OCI-LY1 (cell line): ENCODE measurements at regions not wholly inside any gene's neighbourhood (a gene's known extent, or its start where the extent isn't known, plus 50 kb on each side); places are given as distances from the start of the nearest gene placed in this dataset.

ENCODE experiments used
- H2AFZ ChIP-seq: fragments of 200-600 bp; sonication (generic), shearing (Covaris generic); 2 replicates; pipeline ENCODE4 v1.6.0; 2014; ENCODE audit warnings: antibody characterized with exemption, mild to moderate bottlenecking, low read length
- H3F3A ChIP-seq: fragments of 200-600 bp; sonication (generic), shearing (Covaris generic); 2 replicates; pipeline ENCODE4 v1.6.0; 2014; ENCODE audit warnings: mild to moderate bottlenecking, antibody characterized with exemption, low read length, moderate library complexity; ENCODE audit not compliant: insufficient read depth
- H3K27ac ChIP-seq: fragments of 200-600 bp; sonication (generic); 2 replicates; pipeline ENCODE4 v1.5.1; 2014; ENCODE audit warnings: low read length, mixed run types, mild to moderate bottlenecking, low read depth; ENCODE audit not compliant: poor library complexity, severe bottlenecking
- H3K27me3 ChIP-seq: fragments of 200-600 bp; sonication (generic); 2 replicates; pipeline ENCODE4 v1.6.0; 2014; ENCODE audit warnings: antibody characterized with exemption, mild to moderate bottlenecking, low read length, moderate library complexity; ENCODE audit not compliant: insufficient read depth
- H3K36me3 ChIP-seq: fragments of 200-600 bp; sonication (generic); 2 replicates; pipeline ENCODE4 v1.6.1; 2014; ENCODE audit warnings: mild to moderate bottlenecking, antibody characterized with exemption, low read length, moderate library complexity, mixed read lengths; ENCODE audit not compliant: insufficient read depth
- H3K4me1 ChIP-seq: fragments of 200-600 bp; sonication (generic); 2 replicates; pipeline ENCODE4 v1.5.1; 2014; ENCODE audit warnings: mild to moderate bottlenecking, low read length, moderate library complexity; ENCODE audit not compliant: insufficient read depth, severe bottlenecking
- H3K4me2 ChIP-seq: fragments of 200-600 bp; sonication (generic), shearing (Covaris generic); 2 replicates; pipeline ENCODE4 v1.6.1; 2014; ENCODE audit warnings: low read length
- H3K4me3 ChIP-seq: fragments of 200-600 bp; sonication (generic); 2 replicates; pipeline ENCODE4 v1.5.1; 2014; ENCODE audit warnings: low read length, low read depth, mild to moderate bottlenecking, mixed read lengths; ENCODE audit not compliant: poor library complexity, severe bottlenecking
- H3K79me2 ChIP-seq: fragments of 200-600 bp; shearing (Covaris generic); 2 replicates; pipeline ENCODE4 v1.6.1; 2016; ENCODE audit warnings: mixed run types, low read length, mixed read lengths; ENCODE audit not compliant: insufficient read depth
- H3K9ac ChIP-seq: fragments of 200-600 bp; sonication (generic), shearing (Covaris generic); 2 replicates; pipeline ENCODE4 v1.6.1; 2014; ENCODE audit warnings: mild to moderate bottlenecking, low read length, mixed read lengths
- H3K9me2 ChIP-seq: fragments of 200-600 bp; sonication (generic), shearing (Covaris generic); 2 replicates; pipeline ENCODE4 v1.6.1; 2014; ENCODE audit warnings: low read depth, mild to moderate bottlenecking, low read length, mixed read lengths
- H3K9me3 ChIP-seq: fragments of 200-600 bp; shearing (Covaris generic); 2 replicates; pipeline ENCODE4 v1.6.1; 2014; ENCODE audit warnings: low read length, mixed read lengths
- H4K20me1 ChIP-seq: fragments of 200-600 bp; sonication (generic), shearing (Covaris generic); 2 replicates; pipeline ENCODE4 v1.6.0; 2016; ENCODE audit warnings: mild to moderate bottlenecking, low read length; ENCODE audit not compliant: insufficient read depth
- CTCF ChIP-seq: fragments of 200-600 bp; sonication (generic), shearing (Covaris generic); IDR thresholded peaks from 2 replicates; pipeline ENCODE4 v1.5.1; 2017; ENCODE audit warnings: mild to moderate bottlenecking, antibody characterized with exemption, low read length, moderate library complexity, mixed read lengths
- EZH2 ChIP-seq: fragments of 200-600 bp; sonication (generic), shearing (Covaris generic); IDR thresholded peaks from 2 replicates; pipeline ENCODE4 v1.8.0; 2017; ENCODE audit warnings: borderline replicate concordance, mixed run types, mild to moderate bottlenecking, antibody characterized with exemption, low read length, moderate library complexity, mixed read lengths

- TF ChIP-seq EZH2 (no peak), CTCF (no peak)
- H3K4me3 ChIP-seq, result no peak overlapping the region
Observed at GRCh38 chr6:9334979-9335378, 899.6 kb upstream of the SLC35B3 start.

GRCh38 chr6:9332241-9332780 lies 897.0 kb upstream of the SLC35B3 start:
- Histone ChIP-seq H4K20me1 (no peaks in the 10 kb centered on the region), H3K9me3 (no peaks in the 10 kb centered on the region), H3K79me2 (no peaks in the 10 kb centered on the region), H3K9me2 (no peaks in the 10 kb centered on the region), H3K27me3 (no peaks in the 10 kb centered on the region), H3K36me3 (no peaks in the 10 kb centered on the region), H3F3A (no peaks in the 10 kb centered on the region), H3K4me3 (no peak overlapping the region), H2AFZ (no peak overlapping the region), H3K4me1 (no peaks in the 10 kb centered on the region), H3K4me2 (no peak overlapping the region), H3K27ac (no peak overlapping the region), H3K9ac (no peak overlapping the region)
- TF ChIP-seq CTCF (no peak), EZH2 (no peak)

More at GRCh38 chr6:9334979-9335378, 899.6 kb upstream of the SLC35B3 start:
- H3K79me2 ChIP-seq, result no peaks in the 10 kb centered on the region
- no peak overlapping the region for H3K4me2 ChIP-seq
- no peaks in the 10 kb centered on the region for H3K36me3 ChIP-seq
- no peaks in the 10 kb centered on the region for H3K9me3 ChIP-seq
- no peak overlapping the region for H3K27ac ChIP-seq
- no peaks in the 10 kb centered on the region for H3F3A ChIP-seq
- no peaks in the 10 kb centered on the region for H3K4me1 ChIP-seq
- H3K27me3 ChIP-seq, result no peaks in the 10 kb centered on the region
- H3K9ac ChIP-seq, result no peak overlapping the region
- no peaks in the 10 kb centered on the region for H3K9me2 ChIP-seq
- no peak overlapping the region for H2AFZ ChIP-seq
- no peaks in the 10 kb centered on the region for H4K20me1 ChIP-seq

GRCh38 chr6:9316831-9317230 lies 881.5 kb upstream of the SLC35B3 start:
- no peaks in the 10 kb centered on the region for H3K9me2 ChIP-seq
- no peak overlapping the region for H3K9ac ChIP-seq
- no peaks in the 10 kb centered on the region for H3K79me2 ChIP-seq
- no peak overlapping the region for H3K27ac ChIP-seq
- no peaks in the 10 kb centered on the region for H3K36me3 ChIP-seq
- H3K4me1 ChIP-seq, result no peaks in the 10 kb centered on the region
- H3K9me3 ChIP-seq, result no peaks in the 10 kb centered on the region
- H2AFZ ChIP-seq, result no peak overlapping the region
- TF ChIP-seq EZH2 (no peak), CTCF (no peak)
- H3K4me2 ChIP-seq, result no peak overlapping the region
- H4K20me1 ChIP-seq, result no peaks in the 10 kb centered on the region
- no peaks in the 10 kb centered on the region for H3F3A ChIP-seq
- H3K27me3 ChIP-seq, result no peaks in the 10 kb centered on the region
- no peak overlapping the region for H3K4me3 ChIP-seq
